ENCODE measurements at regions not wholly inside any gene's neighbourhood (a gene's known extent, or its start where the extent isn't known, plus 50 kb on each side); places are given as distances from the start of the nearest gene placed in this dataset.

DNA sequence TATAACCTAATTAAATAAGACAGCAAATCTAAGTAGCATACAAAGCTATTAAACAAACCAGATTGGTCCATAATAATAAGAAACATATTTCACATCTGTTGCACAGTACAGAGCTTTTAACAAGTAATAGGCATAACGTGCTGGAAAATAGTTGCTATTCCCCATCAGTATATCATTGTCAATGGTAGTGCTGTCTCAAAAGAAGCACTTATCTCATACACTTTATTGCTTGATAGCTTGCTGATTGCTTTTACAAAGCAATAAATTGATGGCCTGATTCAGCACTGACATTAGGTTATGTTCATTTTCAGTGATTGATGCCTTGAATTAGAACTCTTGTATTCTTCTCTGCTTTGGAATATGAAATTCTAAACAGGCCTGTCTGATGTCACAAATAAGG lies 641.7 kb downstream of the CBLN2 start:
- DNase-seq (ENCODE audit: low read depth, low spot score), result no peak

DNA sequence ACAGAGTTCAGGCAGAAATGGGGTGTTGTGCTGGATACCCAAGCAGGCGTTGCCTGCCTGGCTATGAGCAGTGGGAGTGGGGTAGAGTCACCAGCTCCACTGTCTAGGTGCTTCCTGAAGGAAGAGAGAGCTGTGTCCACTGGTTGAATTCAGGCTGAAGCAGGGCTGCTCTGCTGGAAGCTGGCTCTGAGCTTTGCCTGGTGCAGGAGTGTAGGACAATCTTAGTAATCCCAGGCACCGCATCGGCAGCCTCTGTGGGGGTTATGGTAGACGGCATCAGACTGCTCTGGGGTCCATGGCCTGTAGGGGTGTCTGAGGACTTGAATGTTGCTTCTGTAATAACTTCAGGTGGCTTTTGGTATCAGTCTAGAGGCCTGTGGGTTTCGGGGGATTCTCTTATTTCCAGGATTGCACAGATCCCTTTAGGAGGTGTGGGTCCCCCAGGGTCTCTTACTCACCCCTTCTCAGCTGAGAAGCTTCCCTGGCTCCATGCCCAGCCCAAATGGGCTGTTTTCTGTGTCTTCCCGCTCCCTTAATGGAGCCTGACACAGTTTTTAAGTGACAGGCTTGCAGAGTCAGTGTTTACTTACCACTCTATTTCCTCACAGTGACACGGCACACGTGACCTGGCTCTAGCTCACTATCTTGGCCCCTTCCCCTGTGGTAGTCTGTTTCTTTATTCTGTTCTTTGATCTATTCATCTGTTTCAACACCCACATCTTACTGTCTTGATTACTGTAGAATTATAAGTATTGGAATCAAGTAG lies 644.3 kb downstream of the CBLN2 start:
- no peak for DNase-seq (ENCODE audit: low read depth, low spot score)

DNA sequence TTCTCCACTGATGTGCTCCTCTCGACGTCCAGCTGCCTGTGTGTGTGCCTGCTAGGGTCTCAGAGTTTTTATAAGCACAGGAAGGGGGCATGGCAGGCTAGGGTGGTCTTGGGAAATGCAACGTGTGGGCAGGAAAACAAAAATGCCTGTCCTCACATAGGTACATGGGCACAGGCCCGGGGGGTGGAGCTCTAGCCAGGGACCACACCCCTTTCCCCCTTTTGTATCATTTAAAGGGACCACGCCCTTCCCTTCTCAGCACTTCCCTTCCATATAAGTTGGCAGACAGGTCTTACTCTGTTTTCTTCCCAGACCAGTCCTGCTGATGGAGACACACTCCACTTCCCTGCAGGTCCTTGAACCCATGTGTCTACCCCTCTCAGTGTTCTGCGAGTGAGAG lies 645.0 kb downstream of the CBLN2 start:
- no peak for DNase-seq (ENCODE audit: low read depth, low spot score)

- DNase-seq (ENCODE audit: low read depth, low spot score), result no peak
Observed at GRCh38 chr18:71887509-71887908, 656.6 kb downstream of the CBLN2 start.

DNA sequence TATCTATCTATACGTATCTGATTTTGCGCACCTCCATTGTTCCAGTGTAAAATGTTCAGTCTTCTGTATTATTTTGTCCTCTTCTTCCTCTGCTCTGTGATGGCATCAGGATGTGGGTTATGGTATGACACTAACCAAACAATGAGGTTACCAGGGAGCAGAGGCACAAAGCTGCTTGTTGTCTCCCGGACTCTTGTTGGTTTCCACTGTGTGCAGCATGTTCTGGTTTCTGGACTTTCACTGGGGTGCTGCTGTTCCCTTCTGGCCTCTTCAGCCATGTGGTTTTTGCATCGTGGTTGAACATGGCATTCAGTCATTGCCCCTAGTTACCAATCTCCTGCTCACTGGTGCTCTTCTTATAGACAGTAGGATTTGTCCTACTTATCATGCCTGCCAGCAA lies 665.9 kb downstream of the CBLN2 start:
- no peak for DNase-seq (ENCODE audit: low read depth, low spot score)

DNA sequence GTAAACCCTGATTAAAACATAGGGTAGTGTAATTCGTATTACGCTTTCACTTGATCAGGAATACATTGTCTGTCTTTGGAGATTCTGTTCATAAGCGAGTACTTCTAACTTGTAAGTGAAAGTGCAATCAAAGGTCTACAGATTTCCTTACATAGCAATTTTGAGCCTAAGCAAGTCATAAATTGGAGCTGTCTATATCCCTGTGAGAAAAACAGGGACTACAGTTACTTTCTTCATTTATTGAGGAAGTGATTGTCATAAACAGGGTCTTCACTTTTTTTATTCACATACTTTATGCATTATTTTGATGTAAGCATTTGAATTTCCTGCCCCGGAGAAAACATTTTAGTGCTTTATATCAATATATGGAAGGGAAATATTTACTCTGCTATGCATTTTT lies 670.4 kb downstream of the CBLN2 start:
- no peak for DNase-seq (ENCODE audit: low read depth, low spot score)

DNA sequence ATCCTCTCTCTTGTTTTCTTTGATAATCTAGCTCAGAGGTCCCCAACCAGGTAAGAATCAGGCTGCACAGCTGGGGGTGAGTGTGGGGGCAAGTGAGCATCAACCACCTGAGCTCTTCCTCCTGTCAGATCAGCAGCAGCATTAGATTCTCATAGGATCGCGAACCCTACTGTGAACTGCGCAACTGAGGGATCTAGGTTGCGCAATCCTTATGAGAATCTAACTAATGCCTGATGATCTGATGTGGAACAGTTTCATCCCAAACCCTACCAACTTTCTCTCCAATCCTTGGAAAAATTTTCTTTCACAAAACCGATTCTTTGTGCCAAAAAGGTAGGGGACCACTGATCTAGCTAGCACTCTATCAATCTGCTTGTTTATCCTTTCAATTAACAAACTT lies 678.3 kb downstream of the CBLN2 start:
- no peak for DNase-seq (ENCODE audit: low read depth, low spot score)

GRCh38 chr18:71850602-71851001 lies 693.5 kb downstream of the CBLN2 start:
- DNase-seq (ENCODE audit: low read depth, low spot score), result no peak

- DNase-seq (ENCODE audit: low read depth, low spot score), result no peak
Observed at GRCh38 chr18:71849407-71849806, 694.7 kb downstream of the CBLN2 start.

DNA sequence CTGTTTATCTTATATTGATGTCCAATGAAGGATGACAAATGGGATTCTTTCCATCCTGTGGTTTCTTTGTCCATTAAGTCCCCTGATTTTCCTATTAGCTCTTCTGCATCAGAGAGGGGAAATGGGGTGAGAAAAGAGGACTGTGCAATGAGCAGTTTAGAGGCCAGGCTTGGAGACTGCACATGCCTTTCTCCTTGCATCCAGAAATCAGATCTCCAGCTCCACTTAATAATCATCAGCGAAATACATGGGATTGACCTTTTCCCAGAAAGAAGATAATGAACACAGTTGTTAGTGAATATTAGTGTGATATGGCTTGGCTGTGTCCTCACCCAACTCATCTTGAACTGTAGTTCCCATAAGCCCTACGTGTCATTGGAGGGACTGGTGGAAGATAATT lies 697.4 kb downstream of the CBLN2 start:
- no peak for DNase-seq (ENCODE audit: low read depth, low spot score)

GRCh38 chr18:71844814-71845213 lies 699.3 kb downstream of the CBLN2 start:
- no peak for DNase-seq (ENCODE audit: low read depth, low spot score)

- DNase-seq (ENCODE audit: low read depth, low spot score), result no peak
Observed at GRCh38 chr18:71842666-71843065, 701.5 kb downstream of the CBLN2 start.

GRCh38 chr18:71837547-71837946 lies 706.6 kb downstream of the CBLN2 start:
- no peak for DNase-seq (ENCODE audit: low read depth, low spot score)

- DNase-seq (ENCODE audit: low read depth, low spot score), result no peak
Observed at GRCh38 chr18:71832946-71833617, 711.1 kb downstream of the CBLN2 start.

DNA sequence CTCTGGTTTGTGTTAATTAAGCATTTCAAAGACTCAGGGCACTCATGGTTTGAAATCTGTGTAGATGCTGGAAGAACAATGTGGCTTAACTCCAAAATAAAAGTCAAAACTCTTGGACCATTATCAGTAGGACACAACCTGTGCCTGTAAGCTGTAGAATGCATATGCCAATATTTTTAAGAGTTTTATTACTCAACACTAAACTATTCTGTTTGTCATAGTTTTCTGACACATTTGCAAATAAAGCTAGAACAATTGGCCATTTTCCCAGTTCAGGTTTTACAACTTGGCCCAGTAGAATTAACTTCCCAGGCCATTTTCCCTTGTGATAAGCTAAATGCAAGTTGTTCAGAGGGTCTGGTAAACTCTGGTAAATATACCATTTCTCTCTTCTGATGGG lies 713.1 kb downstream of the CBLN2 start:
- no peak for DNase-seq (ENCODE audit: low read depth, low spot score)

- DNase-seq (ENCODE audit: low read depth, low spot score), result no peak
Observed at GRCh38 chr18:71827301-71827700, 716.8 kb downstream of the CBLN2 start.

- no peak for DNase-seq (ENCODE audit: low read depth, low spot score)
Observed at GRCh38 chr18:71815305-71815704, 728.8 kb downstream of the CBLN2 start.

DNA sequence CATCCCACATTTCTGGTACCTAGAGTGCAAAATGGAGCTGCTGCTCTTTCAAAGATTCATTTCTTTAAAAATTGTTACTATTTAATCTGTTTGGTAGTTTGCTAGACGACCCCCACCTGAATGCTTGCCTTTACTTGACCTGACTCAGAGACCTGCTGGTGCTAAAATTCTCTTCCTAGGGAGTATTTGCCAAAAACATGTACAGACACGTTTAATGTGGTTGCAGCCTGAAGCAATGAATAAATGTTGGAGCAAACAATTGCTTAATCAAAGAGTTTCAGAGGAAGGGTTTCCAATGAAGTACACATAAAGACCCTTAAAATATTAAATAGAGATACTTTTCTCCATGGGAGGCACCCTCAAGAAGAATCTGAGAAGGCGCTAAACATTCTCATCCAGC lies 734.4 kb downstream of the CBLN2 start:
- no peak for DNase-seq (ENCODE audit: low read depth, low spot score)

DNA sequence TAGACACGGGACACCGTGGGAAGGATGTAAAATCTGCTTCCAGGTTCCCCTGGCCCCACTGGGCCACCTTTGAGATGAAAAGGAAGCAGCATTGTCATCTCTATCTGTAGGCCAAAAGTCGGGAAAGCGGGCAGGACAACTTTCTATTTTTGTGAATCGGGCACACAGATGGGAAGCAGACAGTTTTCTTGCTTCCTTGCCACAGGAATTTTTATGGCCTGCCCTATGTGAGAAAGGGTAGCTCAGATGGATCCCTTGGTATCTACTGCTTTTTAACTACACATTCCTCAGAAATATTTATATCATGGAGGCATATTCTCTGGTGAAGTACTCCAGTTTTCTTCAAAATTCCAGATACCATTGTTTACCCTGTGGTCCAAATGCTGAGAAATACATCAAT lies 735.5 kb downstream of the CBLN2 start:
- DNase-seq (ENCODE audit: low read depth, low spot score), result no peak

GRCh38 chr18:71807586-71807985 lies 736.6 kb downstream of the CBLN2 start:
- no peak for DNase-seq (ENCODE audit: low read depth, low spot score)

GRCh38 chr18:71798986-71799673 lies 745.0 kb downstream of the CBLN2 start:
- no peak for DNase-seq (ENCODE audit: low read depth, low spot score)

GRCh38 chr18:71797554-71797953 lies 746.6 kb downstream of the CBLN2 start:
- DNase-seq (ENCODE audit: low read depth, low spot score), result no peak

- peak; percentile 4 for DNase-seq (ENCODE audit: low read depth, low spot score)
Observed at GRCh38 chr18:71784777-71785176, 759.4 kb downstream of the CBLN2 start.

All from ELF-1 (cell line).